Breast epithelium (tissue), 3 donors: ENCODE measurements at regions not wholly inside any gene's neighbourhood (a gene's known extent, or its start where the extent isn't known, plus 50 kb on each side); places are given as distances from the start of the nearest gene placed in this dataset.

ENCODE experiments used
- CTCF ChIP-seq, 3 donors: fragments of 450-650 bp; IDR thresholded peaks; one replicate each; pipeline ENCODE4 v1.5.1; 2016 to 2017; ENCODE audit warnings: antibody characterized with exemption in 3 of 3, mild to moderate bottlenecking in 3 of 3, moderate library complexity in 3 of 3
- POLR2A ChIP-seq: fragments of 450-650 bp; IDR thresholded peaks from one replicate; pipeline ENCODE4 v1.6.1; 2016; ENCODE audit warnings: antibody characterized with exemption, mild to moderate bottlenecking, moderate library complexity
- POLR2AphosphoS5 ChIP-seq, 3 donors: sonication (generic); formaldehyde crosslinking; IDR thresholded peaks; one replicate each; pipeline ENCODE4 v1.6.1; 2017; ENCODE audit warnings: antibody characterized with exemption in 3 of 3

- TF ChIP-seq CTCF (IDR thresholded peaks at IDR 0.05) (no peak), POLR2AphosphoS5 (IDR thresholded peaks at IDR 0.05) (no peak), POLR2A (no peak)
Observed at GRCh38 chr4:115609631-115610030, 496.2 kb upstream of the NDST4 start.
